HCT116 (cell line): ENCODE measurements at regions not wholly inside any gene's neighbourhood (a gene's known extent, or its start where the extent isn't known, plus 50 kb on each side); places are given as distances from the start of the nearest gene placed in this dataset.

ENCODE experiments used
- ATAC-seq: fragments of 200-7000 bp; cut with Tn5 transposase; 2 replicates; pipeline ENCODE4 v1.9.1; 2020; ENCODE audit warnings: mild to moderate bottlenecking, moderate library complexity
- BruUV-seq: library from RNA; stranded (reverse); fragments of 400-500 nt; replicated peaks from 2 replicates; lab custom pipeline; 2021; lab: Mats Ljungman, UMichigan
- CTCF ChIA-PET: fragments of 300-600 bp; sonication (Branson Sonifier 250); formaldehyde crosslinking; loops from one replicate; lab custom pipeline; 2021; ENCODE audit warnings: antibody characterized with exemption; lab: Charles Lee
- POLR2A ChIA-PET: fragments of 300-600, 350-600 bp; sonication (Branson Sonifier 250); formaldehyde crosslinking; loops from one replicate; lab custom pipeline; 2021; ENCODE audit warnings: antibody characterized with exemption; lab: Charles Lee
- RAD21 ChIA-PET, 2 experiments: fragments of 300-600 bp; sonication (Branson Sonifier 250); formaldehyde crosslinking; loops; one replicate each; lab custom pipeline; 2023; ENCODE audit warnings: low total read pairs in 2 of 2; ENCODE audit not compliant: uncharacterized antibody in 2 of 2, unreplicated experiment in 2 of 2, low non-redundant PET in 1 of 2; lab: Charles Lee
- DNase-seq: peaks from one replicate; pipeline ENCODE4 v3.0.0-alpha.2; 2010; ENCODE audit warnings: low read depth, low spot score
- H2AFZ ChIP-seq: fragments of 200-600 bp; shearing (Covaris generic), sonication (generic); 2 replicates; pipeline ENCODE4 v1.6.1; 2017; ENCODE audit warnings: low read depth, mixed run types, mixed read lengths, antibody characterized with exemption, low read length; ENCODE audit not compliant: poor library complexity, severe bottlenecking
- H3K27ac ChIP-seq: 2 replicates; pipeline ENCODE4 v1.5.1; 2012; ENCODE audit warnings: low read depth, low read length
- H3K27me3 ChIP-seq: fragments of 200-600 bp; sonication (generic); 2 replicates; pipeline ENCODE4 v1.6.1; 2016; ENCODE audit warnings: mixed run types, low read length, mixed read lengths; ENCODE audit not compliant: insufficient read depth
- H3K36me3 ChIP-seq, 2 experiments: fragments of 200-500 bp in 1 of 2; fragments of 200-600 bp in 1 of 2; sonication (Bioruptor generic) in 1 of 2; sonication (generic) in 1 of 2; 2 replicates each; pipeline versions ENCODE4 v1.5.1 to v1.6.1; 2014 to 2016; ENCODE audit warnings: low read length in 2 of 2, inconsistent platforms in 1 of 2, mixed read lengths in 1 of 2, mixed run types in 1 of 2; ENCODE audit not compliant: insufficient read depth in 2 of 2, control insufficient read depth in 1 of 2
- H3K4me1 ChIP-seq, 2 experiments: fragments of 200-600 bp in 1 of 2; sonication (generic) in 1 of 2; 2 replicates each; pipeline versions ENCODE4 v1.5.1 to v1.6.1; 2012 to 2017; ENCODE audit warnings: low read length in 2 of 2, inconsistent platforms in 1 of 2, mild to moderate bottlenecking in 1 of 2, mixed read lengths in 1 of 2, mixed run types in 1 of 2, moderate library complexity in 1 of 2; ENCODE audit not compliant: insufficient read depth in 2 of 2, control insufficient read depth in 1 of 2
- H3K4me2 ChIP-seq: fragments of 200-600 bp; sonication (generic); 2 replicates; pipeline ENCODE4 v1.6.1; 2017; ENCODE audit warnings: mixed run types, low read length, mixed read lengths
- H3K4me3 ChIP-seq, 2 experiments: fragments of 200-600 bp in 1 of 2; sonication (generic) in 1 of 2; replicated peaks in 1 of 2; 2 replicates each; pipeline ENCODE4 v1.5.1; 2011 to 2016; ENCODE audit warnings: low read length in 2 of 2, control low read depth in 1 of 2, low read depth in 1 of 2, mild to moderate bottlenecking in 1 of 2, mixed read lengths in 1 of 2, mixed run types in 1 of 2
- H3K79me2 ChIP-seq: fragments of 200-600 bp; sonication (generic); 2 replicates; pipeline ENCODE4 v1.6.1; 2017; ENCODE audit warnings: mild to moderate bottlenecking, mixed run types, low read length, moderate library complexity, mixed read lengths; ENCODE audit not compliant: insufficient read depth
- H3K9ac ChIP-seq: fragments of 200-600 bp; sonication (generic); 2 replicates; pipeline ENCODE4 v1.6.1; 2016; ENCODE audit warnings: low read length, mixed read lengths
- H3K9me2 ChIP-seq: fragments of 200-600 bp; sonication (generic), shearing (Covaris generic); 2 replicates; pipeline ENCODE4 v1.6.1; 2017; ENCODE audit warnings: mixed run types, mild to moderate bottlenecking, moderate library complexity; ENCODE audit not compliant: insufficient read depth
- H3K9me3 ChIP-seq, 2 experiments: fragments of 200-500 bp in 1 of 2; fragments of 200-600 bp in 1 of 2; sonication (Bioruptor generic) in 1 of 2; sonication (generic) in 1 of 2; 2 replicates each; pipeline ENCODE4 v1.6.1; 2014 to 2017; ENCODE audit warnings: low read length in 2 of 2, mixed read lengths in 2 of 2, inconsistent platforms in 1 of 2, low read depth in 1 of 2, mild to moderate bottlenecking in 1 of 2, mixed run types in 1 of 2, moderate library complexity in 1 of 2; ENCODE audit not compliant: control insufficient read depth in 1 of 2, insufficient read depth in 1 of 2
- H4K20me1 ChIP-seq: fragments of 200-600 bp; sonication (generic), shearing (Covaris generic); 2 replicates; pipeline ENCODE4 v1.6.1; 2017; ENCODE audit warnings: mixed run types, mild to moderate bottlenecking, moderate library complexity; ENCODE audit not compliant: insufficient read depth
- ATF3 ChIP-seq: IDR thresholded peaks from 2 replicates; pipeline ENCODE4 v1.6.1; 2012
- ELF1 ChIP-seq: IDR thresholded peaks from 2 replicates; pipeline ENCODE4 v1.6.1; 2012; ENCODE audit warnings: low read depth, borderline replicate concordance
- FOSL1 ChIP-seq: IDR thresholded peaks from 2 replicates; pipeline ENCODE4 v1.6.1; 2012; ENCODE audit warnings: low read depth
- JUND ChIP-seq: IDR thresholded peaks from 2 replicates; pipeline ENCODE4 v1.6.1; 2012
- POLR2AphosphoS5 ChIP-seq: IDR thresholded peaks from 2 replicates; pipeline ENCODE4 v1.6.1; 2011; ENCODE audit warnings: mild to moderate bottlenecking, low read depth, low read length, moderate library complexity
- RAD21 ChIP-seq: IDR thresholded peaks from 2 replicates; pipeline ENCODE4 v1.6.1; 2012; ENCODE audit warnings: low read depth, mild to moderate bottlenecking
- REST ChIP-seq: IDR thresholded peaks from 2 replicates; pipeline ENCODE4 v1.6.1; 2012; ENCODE audit warnings: low read depth
- SIN3A ChIP-seq: IDR thresholded peaks from 2 replicates; pipeline ENCODE4 v1.6.1; 2012; ENCODE audit warnings: low read depth
- ZFX ChIP-seq: fragments of 450-650 bp; IDR thresholded peaks from 2 replicates; pipeline ENCODE4 v1.6.1; 2017
- ZNF274 ChIP-seq: fragments of 200-500 bp; sonication (Bioruptor generic); IDR thresholded peaks from 2 replicates; pipeline ENCODE4 v1.6.1; 2014; ENCODE audit warnings: mild to moderate bottlenecking, low read depth, low read length, inconsistent platforms
- intact Hi-C: fragments of 100-400 bp; cut with micrococcal nuclease; formaldehyde crosslinking; loops from 2 replicates; pipeline ENCODE4 v1.10.0; 2022

- TF ChIP-seq SIN3A: no peak
- peak; percentile 72 for TF ChIP-seq POLR2AphosphoS5
- TF ChIP-seq, all 23 proteins: peak for 6
Observed at GRCh38 chr5:117454716-117455212, 880.1 kb upstream of the SEMA6A start (continued).

- POLR2A ChIA-PET: no interaction called here
- Histone ChIP-seq H3K27ac (no peak overlapping the region), H2AFZ (no peak overlapping the region), H3K9ac (no peak overlapping the region), H3K9me2 (no peaks in the 10 kb centered on the region), H3K4me1 (no peaks in the 10 kb centered on the region), H3K4me2 (no peak overlapping the region), H3K4me3 (no peak overlapping the region), H3K27me3 (no peaks in the 10 kb centered on the region), H3K79me2 (no peaks in the 10 kb centered on the region), H3K9me3 (no peaks in the 10 kb centered on the region), H4K20me1 (no peaks in the 10 kb centered on the region), H3K36me3 (no peaks in the 10 kb centered on the region)
- CTCF ChIA-PET: no interaction called here
- BruUV-seq: no TSS peak
- TF ChIP-seq FOSL1 (no peak), ZNF274 (no peak), JUND (no peak)
- RAD21 ChIA-PET: no interaction called here
- DNase-seq: no peak
- intact Hi-C loops: no loop called here
- ATAC-seq: no peak
Observed at GRCh38 chr5:117436846-117437245, 862.2 kb upstream of the SEMA6A start.

GRCh38 chr5:117435203-117435602 lies 860.6 kb upstream of the SEMA6A start:
- no peaks in the 10 kb centered on the region for H3K27me3 ChIP-seq
- no peak overlapping the region for H3K27ac ChIP-seq
- intact Hi-C loops: no loop called here
- RAD21 ChIA-PET: no interaction called here
- BruUV-seq: no TSS peak
- DNase-seq (no peak), ATAC-seq (no peak)
- H4K20me1 ChIP-seq: no peaks in the 10 kb centered on the region
- no peaks in the 10 kb centered on the region for H3K9me3 ChIP-seq
- H3K4me2 ChIP-seq: no peak overlapping the region
- CTCF ChIA-PET: interaction anchor here (1.3 kb wide), 1 partner anchor 20 kb away, joined by 3 read pairs; no protein-coding TSS in a partner anchor
- no peak for TF ChIP-seq ZFX
- no peak for TF ChIP-seq RAD21
- no peak for TF ChIP-seq ATF3
- no peak for TF ChIP-seq ELF1
- TF ChIP-seq REST: no peak
- H2AFZ ChIP-seq: no peak overlapping the region
- no peaks in the 10 kb centered on the region for H3K9me2 ChIP-seq
- H3K9ac ChIP-seq: no peak overlapping the region
- H3K79me2 ChIP-seq: no peaks in the 10 kb centered on the region
- POLR2A ChIA-PET: no interaction called here
- no peaks in the 10 kb centered on the region for H3K36me3 ChIP-seq
- no peaks in the 10 kb centered on the region for H3K4me1 ChIP-seq
- H3K4me3 ChIP-seq: no peak overlapping the region
